Activated CD8-positive, alpha-beta memory T cell treated with anti-CD3 and anti-CD28 coated beads for 4 hours (primary cell): ENCODE measurements at regions not wholly inside any gene's neighbourhood (a gene's known extent, or its start where the extent isn't known, plus 50 kb on each side); places are given as distances from the start of the nearest gene placed in this dataset.

Source experiments
- DNase-seq, 2 donors: peaks; one replicate each; pipeline ENCODE4 v3.0.0-alpha.2; 2020; ENCODE audit warnings: low read depth in 2 of 2

GRCh38 chr12:107320033-107320928 is 226.9 kb upstream of the CRY1 start:
- peak; percentile 52 to 55 for DNase-seq

DNA sequence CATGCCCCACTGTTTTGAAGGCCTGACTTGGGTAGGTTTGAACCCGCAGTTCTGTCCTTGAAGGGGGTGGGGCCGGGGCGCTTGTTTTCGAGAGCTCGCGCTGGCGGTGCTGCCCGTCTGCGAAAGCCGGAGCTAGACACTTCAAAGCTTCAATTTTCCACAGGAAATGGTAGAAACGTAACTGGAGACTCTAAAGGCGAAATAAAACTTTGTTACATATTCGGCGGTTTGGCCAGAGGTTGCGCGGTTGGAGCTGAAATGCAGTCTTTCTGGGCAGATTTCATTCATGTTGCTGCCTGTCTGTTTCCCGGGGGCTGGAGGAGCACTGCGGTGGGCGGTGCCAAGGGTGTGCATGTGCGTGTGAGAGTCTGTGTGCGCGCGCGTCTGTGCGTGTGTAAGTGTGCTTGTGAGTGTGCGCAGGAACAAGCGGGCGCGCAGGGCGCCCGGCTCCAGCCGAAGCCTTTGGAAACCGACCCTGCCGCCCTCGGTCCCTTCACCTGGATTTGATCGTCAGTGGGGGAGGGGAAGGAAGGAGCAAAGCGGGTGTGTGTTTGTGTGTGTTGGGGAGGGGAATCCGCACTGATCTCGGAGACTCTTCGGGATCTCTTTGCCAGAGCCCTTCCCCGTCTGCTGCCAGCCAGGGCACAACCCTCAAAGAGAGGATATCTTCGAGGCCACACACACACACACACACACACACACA is 227.7 kb upstream of the CRY1 start:
- peak in 1 of 2 donors; percentile 45 for DNase-seq

- DNase-seq, result no peak
These were observed 228.7 kb upstream of the CRY1 start for GRCh38 chr12:107322063-107322462.

DNA sequence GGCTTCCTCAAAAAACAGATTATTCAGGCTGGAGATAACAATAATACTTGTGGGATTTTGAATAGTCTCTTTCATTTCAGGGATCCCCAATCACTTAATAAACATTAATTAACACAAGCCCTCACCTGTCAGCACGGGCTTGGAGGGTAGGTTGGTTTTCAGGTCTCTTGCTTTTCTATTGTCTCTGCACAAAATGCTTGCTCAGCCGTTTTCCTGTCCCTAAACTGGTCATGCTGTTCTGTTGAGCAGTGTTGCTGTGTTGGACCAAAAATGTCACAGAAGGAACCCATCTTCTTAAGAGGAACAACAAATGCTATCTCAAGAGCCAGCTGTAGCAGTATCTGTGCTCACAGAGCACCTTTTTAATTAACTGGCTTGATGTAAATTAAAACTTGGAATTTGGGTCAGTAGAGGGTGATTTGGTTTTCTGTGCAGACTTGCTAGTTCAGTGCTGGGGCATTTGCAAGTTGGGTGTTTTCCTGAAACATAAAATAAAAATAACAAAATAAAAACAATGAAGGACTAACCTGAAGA is 231.8 kb upstream of the CRY1 start:
- DNase-seq, result no peak

GRCh38 chr12:107326237-107326636 is 232.9 kb upstream of the CRY1 start:
- DNase-seq, result no peak

DNA sequence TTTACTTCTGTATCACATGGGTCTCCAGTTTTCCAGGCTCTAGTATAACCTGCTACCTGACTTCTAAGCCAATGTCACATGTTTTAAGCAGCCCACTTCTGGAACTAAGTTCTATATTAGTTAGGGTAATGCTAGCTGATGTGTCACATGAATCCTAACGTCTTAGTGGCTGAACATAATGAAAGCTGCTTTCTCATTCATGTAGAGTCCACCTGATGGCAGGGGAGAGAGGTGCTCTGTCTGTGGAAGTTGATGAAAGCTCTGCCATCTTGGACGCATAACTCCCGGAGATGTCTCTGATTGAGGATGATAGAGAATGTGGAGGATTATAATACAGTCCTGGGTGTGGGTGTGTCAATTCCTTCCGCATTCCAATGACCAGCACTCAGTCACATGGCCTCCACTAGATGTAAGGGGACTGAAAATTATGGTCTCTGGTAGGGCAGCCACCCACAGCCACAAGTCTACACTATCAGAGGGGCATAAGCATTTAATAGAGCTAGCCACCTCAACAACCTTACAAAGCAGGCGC is 234.4 kb upstream of the CRY1 start:
- DNase-seq, result no peak

- DNase-seq, result no peak
These were observed 235.2 kb upstream of the CRY1 start for GRCh38 chr12:107328442-107329133.

GRCh38 chr12:107329569-107330324 is 236.4 kb upstream of the CRY1 start:
- no peak for DNase-seq

DNA sequence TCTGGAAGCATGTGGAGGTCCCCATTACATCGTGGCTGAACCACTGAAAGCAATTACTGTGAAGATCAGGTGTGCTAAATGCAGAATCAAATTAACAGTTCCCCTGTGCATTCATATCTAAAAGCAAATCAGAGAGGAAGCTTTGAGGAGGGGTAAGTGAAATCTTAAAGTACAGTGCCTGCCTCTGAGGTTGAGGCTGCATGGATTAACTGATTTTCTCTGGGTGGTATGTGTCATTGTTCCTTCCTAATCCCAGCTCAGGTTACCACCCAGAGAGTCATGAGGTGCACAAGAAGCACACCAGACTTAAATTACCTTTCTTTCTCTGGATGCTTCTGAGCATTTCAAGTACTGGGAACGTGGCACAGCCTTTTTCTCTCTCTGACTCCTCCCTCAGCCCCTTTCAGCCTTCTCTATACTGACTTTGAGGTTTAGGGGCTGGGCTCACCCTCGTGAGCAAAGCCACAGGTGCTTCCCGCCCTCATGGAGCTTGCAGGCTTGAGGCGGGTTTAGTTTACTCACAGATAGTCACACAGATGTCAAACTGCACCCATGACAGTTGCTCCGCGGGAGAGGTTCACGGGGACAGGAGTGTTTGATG is 237.6 kb upstream of the CRY1 start:
- no peak for DNase-seq

DNA sequence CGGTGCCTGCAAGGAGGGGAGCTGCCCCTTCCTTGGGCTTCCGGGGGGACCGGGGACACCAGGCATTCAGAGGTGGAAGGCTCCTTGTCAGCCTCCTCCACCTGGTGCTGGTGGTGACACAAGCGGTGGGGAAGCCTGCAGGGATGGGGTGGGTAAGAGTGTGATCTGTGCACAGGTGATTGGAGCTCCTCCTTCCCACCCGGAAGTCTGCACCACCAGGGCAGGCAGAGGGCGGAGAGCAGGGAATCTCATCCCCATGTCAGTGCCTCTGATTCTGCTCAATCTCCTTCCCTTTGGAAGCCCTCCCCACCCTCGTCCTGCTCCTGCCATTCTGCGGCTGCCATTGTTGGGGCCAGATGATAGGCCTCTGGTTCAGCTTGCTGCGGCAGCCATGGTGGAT is 238.1 kb upstream of the CRY1 start:
- DNase-seq, result no peak

- no peak for DNase-seq
These were observed 238.6 kb upstream of the CRY1 start for GRCh38 chr12:107331912-107332311.

GRCh38 chr12:107332743-107333142 is 239.4 kb upstream of the CRY1 start:
- DNase-seq, result no peak

DNA sequence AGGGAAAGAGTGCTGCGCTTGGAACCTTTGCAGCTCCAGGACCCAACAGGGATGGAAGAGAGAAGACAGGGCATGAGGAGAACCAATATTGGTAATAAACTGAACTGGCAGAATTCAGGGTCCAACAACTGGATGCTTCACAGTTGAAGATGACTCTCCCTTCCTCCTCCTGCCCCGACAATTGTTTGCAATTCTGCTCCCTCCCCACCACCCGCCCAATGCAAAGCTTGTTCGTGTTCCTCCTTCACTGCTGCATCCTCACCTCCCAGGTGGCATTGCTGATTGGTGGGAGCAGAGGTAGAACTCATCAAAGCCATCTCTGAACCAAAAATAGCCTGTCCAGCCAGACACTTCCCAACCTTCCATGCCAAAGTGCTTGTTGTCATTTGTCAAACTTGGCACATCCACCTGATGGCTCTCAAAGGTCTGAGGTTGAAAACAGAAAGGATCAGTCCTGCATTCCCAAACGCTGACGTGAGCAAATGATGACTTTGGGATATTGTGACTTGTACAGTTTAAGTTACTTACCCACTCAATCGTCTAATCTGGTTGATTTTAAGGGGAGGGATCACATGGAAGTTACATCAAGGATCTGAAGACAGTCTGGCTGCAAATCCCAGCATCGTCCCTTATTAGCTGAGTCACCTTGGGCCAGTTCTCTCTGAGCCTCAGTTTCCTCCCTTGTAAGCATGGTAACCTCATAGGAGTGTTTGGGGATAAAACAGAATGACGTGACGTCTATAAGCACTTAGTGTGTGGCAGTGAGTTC is 242.6 kb upstream of the CRY1 start:
- no peak for DNase-seq

- DNase-seq, result no peak
These were observed 243.3 kb upstream of the CRY1 start for GRCh38 chr12:107336695-107337094.

- no peak for DNase-seq
These were observed 244.2 kb upstream of the CRY1 start for GRCh38 chr12:107337346-107338095.

DNA sequence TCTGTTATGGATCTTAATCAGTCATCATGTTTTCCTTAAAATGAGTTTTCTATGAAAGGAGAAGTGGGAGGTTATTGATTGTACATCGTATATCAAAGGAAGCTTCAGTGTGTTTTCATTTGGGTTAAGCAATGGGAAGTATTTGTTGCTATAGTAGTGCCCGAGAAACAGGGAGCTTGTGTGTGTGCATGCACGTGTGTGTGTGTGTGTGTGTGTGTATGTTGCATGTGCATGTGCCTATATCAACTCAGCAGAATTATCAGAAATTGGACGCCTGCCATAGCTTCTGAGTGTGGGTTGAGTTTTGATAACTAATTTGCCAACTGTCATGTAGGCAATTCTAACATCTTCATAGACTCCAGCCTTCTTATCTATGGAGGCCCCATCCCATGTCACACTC is 246.1 kb upstream of the CRY1 start:
- no peak for DNase-seq

DNA sequence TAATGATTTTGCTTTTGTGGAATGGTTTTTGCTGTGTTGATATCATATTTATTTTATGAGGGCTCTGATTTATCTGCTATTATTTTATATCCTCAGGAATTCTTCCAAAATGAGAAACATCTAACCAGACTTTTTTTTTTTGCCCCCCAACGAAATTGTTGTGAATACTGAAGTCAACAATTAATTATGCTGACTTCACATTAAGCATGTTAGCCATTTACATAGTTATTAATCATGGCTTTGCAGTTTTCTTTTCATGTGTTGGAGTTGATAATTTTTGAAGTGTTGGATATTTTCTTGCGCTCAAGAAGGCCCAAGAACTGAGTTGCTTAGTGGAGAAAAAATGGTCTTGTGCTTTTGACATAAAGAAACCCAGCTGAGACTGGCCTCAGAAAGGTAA is 246.6 kb upstream of the CRY1 start:
- no peak for DNase-seq

GRCh38 chr12:107340898-107341297 is 247.5 kb upstream of the CRY1 start:
- DNase-seq, result no peak

DNA sequence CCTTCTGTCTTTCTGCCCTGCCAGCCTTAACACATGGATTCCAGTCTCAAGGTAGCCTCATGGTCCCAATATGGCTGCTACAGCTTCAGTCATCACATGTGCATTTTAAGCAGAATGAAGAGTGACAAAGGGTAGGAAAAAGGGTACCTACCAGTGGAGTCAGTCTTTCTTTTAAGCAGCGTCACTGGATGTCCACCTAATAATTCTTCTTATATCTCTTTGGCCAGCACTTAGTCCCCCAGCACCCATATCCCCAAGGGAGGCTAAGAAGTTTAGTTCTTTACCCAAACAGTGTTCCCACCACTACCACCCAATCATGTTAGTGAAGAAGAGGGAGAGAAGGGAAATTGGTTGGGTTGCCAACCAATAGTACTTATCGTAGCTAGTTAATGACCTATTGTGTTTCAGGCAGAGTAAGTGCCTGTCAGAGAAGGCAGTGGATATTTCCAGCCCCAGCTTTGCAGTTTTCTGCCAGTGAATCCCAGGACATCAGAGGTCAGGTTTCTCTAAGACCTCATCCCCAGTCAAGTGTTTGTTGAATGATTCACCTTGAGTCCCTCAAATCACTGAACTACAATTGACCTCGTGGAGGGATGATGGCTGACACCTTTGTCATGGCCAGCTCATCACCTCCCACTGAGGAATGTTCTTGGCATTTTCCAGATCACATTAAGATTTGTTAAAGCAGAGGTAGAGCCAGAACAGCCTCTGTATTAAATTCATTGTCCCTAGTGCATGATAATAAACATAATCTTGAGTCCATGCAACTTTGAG is 250.9 kb upstream of the CRY1 start:
- no peak for DNase-seq
